ENCODE measurements at regions not wholly inside any gene's neighbourhood (a gene's known extent, or its start where the extent isn't known, plus 50 kb on each side); places are given as distances from the start of the nearest gene placed in this dataset.

DNA sequence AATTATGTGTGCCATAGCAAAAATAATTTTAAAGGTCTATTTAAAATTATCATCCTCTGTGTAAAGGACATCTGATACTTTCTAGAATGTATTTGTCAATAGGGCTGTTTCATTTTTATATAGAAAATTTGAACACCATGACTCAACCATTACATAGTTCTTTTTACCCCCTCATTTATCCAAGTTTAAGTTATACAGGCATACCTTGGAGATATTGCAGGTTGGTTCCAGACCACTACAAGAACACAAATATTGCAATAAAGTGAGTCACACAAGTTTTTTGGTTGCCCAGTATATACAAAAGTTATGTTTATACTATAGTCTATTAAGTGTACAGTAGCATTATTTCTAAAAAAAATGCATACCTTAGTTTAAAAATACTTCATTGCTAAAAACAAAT is 130.4 kb downstream of the MSL3 start:
- peaks cover 11% of the 10 kb centered on the region for H3K4me1 Mint-ChIP-seq (ENCODE audit: insufficient read depth, unreplicated experiment)
- peaks cover 6% of the 10 kb centered on the region for H3K27me3 Mint-ChIP-seq (ENCODE audit: insufficient read depth, unreplicated experiment)
- no peaks in the 10 kb centered on the region for H3K36me3 Mint-ChIP-seq (ENCODE audit: insufficient read depth, unreplicated experiment)
- POLR2A ChIA-PET: no interaction called here
- intact Hi-C loops (cut with micrococcal nuclease): no loop called here
- no TSS peak for BruUV-seq (replicated peaks)
- CTCF ChIA-PET: no interaction called here
- no peaks in the 10 kb centered on the region for H3K9me3 Mint-ChIP-seq (ENCODE audit: unreplicated experiment)
- no peak overlapping the region for H3K4me3 Mint-ChIP-seq (ENCODE audit: unreplicated experiment)
- no peak overlapping the region for H3K27ac Mint-ChIP-seq (ENCODE audit: low read depth, unreplicated experiment)
- TF ChIP-seq CTCF (IDR thresholded peaks at IDR 0.05; ENCODE audit: unreplicated experiment): no peak
- peak; percentile 23 for DNase-seq (ENCODE audit: unreplicated experiment)

GRCh38 chrX:11889791-11890190 is 131.8 kb downstream of the MSL3 start:
- Mint-ChIP-seq H3K4me3 (ENCODE audit: unreplicated experiment) (no peak overlapping the region), H3K36me3 (ENCODE audit: insufficient read depth, unreplicated experiment) (no peaks in the 10 kb centered on the region), H3K27ac (ENCODE audit: low read depth, unreplicated experiment) (no peak overlapping the region), H3K4me1 (ENCODE audit: insufficient read depth, unreplicated experiment) (peaks cover 16% of the 10 kb centered on the region), H3K9me3 (ENCODE audit: unreplicated experiment) (no peaks in the 10 kb centered on the region), H3K27me3 (ENCODE audit: insufficient read depth, unreplicated experiment) (peaks cover 13% of the 10 kb centered on the region)
- no TSS peak for BruUV-seq (replicated peaks)
- intact Hi-C loops (cut with micrococcal nuclease): no loop called here
- DNase-seq (ENCODE audit: unreplicated experiment): no peak
- no peak for TF ChIP-seq CTCF (IDR thresholded peaks at IDR 0.05; ENCODE audit: unreplicated experiment)
- ChIA-PET CTCF (no interaction called here), POLR2A (no interaction called here)

- peak; percentile 39 for DNase-seq (ENCODE audit: unreplicated experiment)
- ChIA-PET CTCF (interaction anchor here (1.4 kb wide), 1 partner anchor 17 kb away, joined by 7 read pairs; no protein-coding TSS in a partner anchor), POLR2A (no interaction called here)
- intact Hi-C loops (cut with micrococcal nuclease): no loop called here
- TF ChIP-seq CTCF (IDR thresholded peaks at IDR 0.05; ENCODE audit: unreplicated experiment): no peak
- Mint-ChIP-seq H3K9me3 (ENCODE audit: unreplicated experiment) (no peaks in the 10 kb centered on the region), H3K4me3 (ENCODE audit: unreplicated experiment) (no peak overlapping the region), H3K27ac (ENCODE audit: low read depth, unreplicated experiment) (no peak overlapping the region), H3K36me3 (ENCODE audit: insufficient read depth, unreplicated experiment) (no peaks in the 10 kb centered on the region), H3K27me3 (ENCODE audit: insufficient read depth, unreplicated experiment) (peaks cover 18% of the 10 kb centered on the region), H3K4me1 (ENCODE audit: insufficient read depth, unreplicated experiment) (peaks cover 17% of the 10 kb centered on the region)
- no TSS peak for BruUV-seq (replicated peaks)
Measured at GRCh38 chrX:11890836-11891514, 132.9 kb downstream of the MSL3 start.

- no TSS peak for BruUV-seq (replicated peaks)
- POLR2A ChIA-PET: no interaction called here
- CTCF ChIA-PET: no interaction called here
- peaks cover 12% of the 10 kb centered on the region for H3K4me1 Mint-ChIP-seq (ENCODE audit: insufficient read depth, unreplicated experiment)
- intact Hi-C loops (cut with micrococcal nuclease): no loop called here
- no peaks in the 10 kb centered on the region for H3K9me3 Mint-ChIP-seq (ENCODE audit: unreplicated experiment)
- H3K27ac Mint-ChIP-seq (ENCODE audit: low read depth, unreplicated experiment): no peak overlapping the region
- no peak overlapping the region for H3K4me3 Mint-ChIP-seq (ENCODE audit: unreplicated experiment)
- no peaks in the 10 kb centered on the region for H3K36me3 Mint-ChIP-seq (ENCODE audit: insufficient read depth, unreplicated experiment)
- no peak for TF ChIP-seq CTCF (IDR thresholded peaks at IDR 0.05; ENCODE audit: unreplicated experiment)
- DNase-seq (ENCODE audit: unreplicated experiment): peak; percentile 14
- H3K27me3 Mint-ChIP-seq (ENCODE audit: insufficient read depth, unreplicated experiment): peaks cover 12% of the 10 kb centered on the region
Measured at GRCh38 chrX:11893933-11894710, 136.1 kb downstream of the MSL3 start.
